ENCODE measurements at regions not wholly inside any gene's neighbourhood (a gene's known extent, or its start where the extent isn't known, plus 50 kb on each side); places are given as distances from the start of the nearest gene placed in this dataset.

DNA sequence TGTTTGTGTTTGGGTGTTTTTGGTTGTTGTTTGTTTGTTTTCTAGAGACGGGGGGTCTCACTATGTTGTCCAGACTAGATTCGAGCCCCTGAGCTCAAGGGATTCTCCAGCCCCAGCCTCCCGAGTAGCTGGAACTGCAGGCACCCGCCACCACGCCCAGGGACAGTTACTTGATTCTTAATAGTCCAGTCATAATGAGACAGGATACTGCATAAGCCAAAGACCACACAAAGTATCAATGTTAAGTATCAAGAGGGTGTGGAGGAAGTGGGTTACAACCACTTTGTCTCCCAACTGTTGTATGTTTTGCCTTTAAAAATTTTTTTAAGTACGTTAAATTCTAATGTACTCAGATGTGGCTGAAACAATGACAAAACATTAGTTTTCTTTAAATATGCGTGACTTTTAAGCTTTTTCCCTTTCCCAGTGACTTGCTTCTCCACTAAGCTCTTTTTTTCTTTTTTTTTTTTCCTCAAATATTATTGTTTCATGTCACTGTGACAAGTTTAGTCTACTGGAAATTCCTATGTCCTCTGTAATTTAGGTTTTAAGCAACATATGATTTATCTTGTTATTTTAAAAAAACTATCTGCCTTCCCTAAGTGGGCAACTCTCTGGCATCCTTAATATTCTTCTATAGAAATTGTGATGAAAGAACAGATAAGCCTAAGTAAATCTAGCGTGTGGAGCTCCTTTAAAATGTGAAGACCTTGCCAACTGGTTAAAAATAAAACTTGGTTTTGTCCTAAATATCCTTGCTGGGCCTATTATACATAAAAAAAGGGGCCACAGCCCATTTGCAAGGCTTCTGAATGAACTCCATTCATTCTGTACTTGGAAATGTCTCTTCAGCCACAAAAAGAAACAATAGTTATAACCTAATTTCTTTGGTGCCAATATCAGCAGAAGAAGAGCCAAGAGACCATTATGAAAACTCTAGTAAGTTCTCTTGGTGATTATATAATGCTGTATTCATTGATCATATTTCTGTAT lies 56.2 kb upstream of the DPH5 start:
- Histone ChIP-seq H3K4me1 (ENCODE audit: insufficient read depth, low read length, poor library complexity, severe bottlenecking) (peaks cover 68% of the 10 kb centered on the region), H3K9ac (ENCODE audit: low read depth, low read length, poor library complexity, severe bottlenecking) (no peak overlapping the region), H3K79me2 (ENCODE audit: insufficient read depth, low read length) (no peaks in the 10 kb centered on the region), H3K9me3 (ENCODE audit: insufficient read depth, low read depth, low read length) (no peaks in the 10 kb centered on the region), H3K4me2 (ENCODE audit: low read depth, low read length, poor library complexity, severe bottlenecking) (peak overlapping the region; percentile 55), H3K4me3 (ENCODE audit: low read length, poor library complexity, severe bottlenecking) (peak overlapping the region; percentile 14), H3K27me3 (ENCODE audit: insufficient read depth, low read length, poor library complexity, severe bottlenecking) (no peaks in the 10 kb centered on the region), H4K20me1 (ENCODE audit: insufficient read depth, low read length, poor library complexity, severe bottlenecking) (no peaks in the 10 kb centered on the region), H3F3A (ENCODE audit: low read depth) (no peaks in the 10 kb centered on the region), H3K36me3 (ENCODE audit: insufficient read depth, low read length) (no peaks in the 10 kb centered on the region), H2AFZ (ENCODE audit: low read length) (peak overlapping the region; percentile 16; the same call in 1 of the 2 replicates), H3K9me2 (replicated peaks; ENCODE audit: low read depth, low read length) (no peaks in the 10 kb centered on the region)
- no peak; the same call in 1 of the 2 replicates for TF ChIP-seq EZH2phosphoT487 (IDR thresholded peaks at IDR 0.05; ENCODE audit: borderline replicate concordance)
- TF ChIP-seq, protein P1, sequence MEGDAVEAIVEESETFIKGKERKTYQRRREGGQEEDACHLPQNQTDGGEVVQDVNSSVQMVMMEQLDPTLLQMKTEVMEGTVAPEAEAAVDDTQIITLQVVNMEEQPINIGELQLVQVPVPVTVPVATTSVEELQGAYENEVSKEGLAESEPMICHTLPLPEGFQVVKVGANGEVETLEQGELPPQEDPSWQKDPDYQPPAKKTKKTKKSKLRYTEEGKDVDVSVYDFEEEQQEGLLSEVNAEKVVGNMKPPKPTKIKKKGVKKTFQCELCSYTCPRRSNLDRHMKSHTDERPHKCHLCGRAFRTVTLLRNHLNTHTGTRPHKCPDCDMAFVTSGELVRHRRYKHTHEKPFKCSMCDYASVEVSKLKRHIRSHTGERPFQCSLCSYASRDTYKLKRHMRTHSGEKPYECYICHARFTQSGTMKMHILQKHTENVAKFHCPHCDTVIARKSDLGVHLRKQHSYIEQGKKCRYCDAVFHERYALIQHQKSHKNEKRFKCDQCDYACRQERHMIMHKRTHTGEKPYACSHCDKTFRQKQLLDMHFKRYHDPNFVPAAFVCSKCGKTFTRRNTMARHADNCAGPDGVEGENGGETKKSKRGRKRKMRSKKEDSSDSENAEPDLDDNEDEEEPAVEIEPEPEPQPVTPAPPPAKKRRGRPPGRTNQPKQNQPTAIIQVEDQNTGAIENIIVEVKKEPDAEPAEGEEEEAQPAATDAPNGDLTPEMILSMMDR (conservative IDR thresholded peaks at IDR 0.05; ENCODE audit: low read length) = no peak

DNA sequence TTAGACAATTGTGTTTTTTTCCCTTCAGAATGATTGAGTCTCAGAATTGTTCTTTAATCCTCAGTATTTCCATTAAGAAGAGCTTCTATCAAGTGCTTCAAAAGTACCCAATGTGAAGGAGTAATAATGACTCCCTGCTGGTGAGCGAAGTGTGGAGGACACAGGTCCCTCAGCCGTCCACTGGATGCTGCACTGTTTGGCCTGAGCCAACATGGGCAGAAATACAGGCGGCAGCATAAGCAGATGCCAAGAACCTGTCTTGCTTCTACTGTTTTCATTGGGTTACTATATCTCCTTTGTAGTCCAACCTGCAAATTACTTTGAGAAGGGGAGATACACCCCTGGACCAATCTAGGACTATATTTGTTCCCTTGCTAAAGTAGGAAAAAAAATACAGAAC lies 55.3 kb upstream of the DPH5 start:
- Histone ChIP-seq H3K9me2 (replicated peaks; ENCODE audit: low read depth, low read length) (no peaks in the 10 kb centered on the region), H2AFZ (ENCODE audit: low read length) (no peak overlapping the region), H4K20me1 (ENCODE audit: insufficient read depth, low read length, poor library complexity, severe bottlenecking) (no peaks in the 10 kb centered on the region), H3K4me3 (ENCODE audit: low read length, poor library complexity, severe bottlenecking) (no peak overlapping the region), H3K9ac (ENCODE audit: low read depth, low read length, poor library complexity, severe bottlenecking) (no peak overlapping the region), H3K4me1 (ENCODE audit: insufficient read depth, low read length, poor library complexity, severe bottlenecking) (peaks cover 68% of the 10 kb centered on the region), H3K79me2 (ENCODE audit: insufficient read depth, low read length) (no peaks in the 10 kb centered on the region), H3K27me3 (ENCODE audit: insufficient read depth, low read length, poor library complexity, severe bottlenecking) (no peaks in the 10 kb centered on the region), H3K4me2 (ENCODE audit: low read depth, low read length, poor library complexity, severe bottlenecking) (peak overlapping the region; percentile 55), H3F3A (ENCODE audit: low read depth) (no peaks in the 10 kb centered on the region), H3K9me3 (ENCODE audit: insufficient read depth, low read depth, low read length) (no peaks in the 10 kb centered on the region), H3K36me3 (ENCODE audit: insufficient read depth, low read length) (no peaks in the 10 kb centered on the region)
- no peak for TF ChIP-seq EZH2phosphoT487 (IDR thresholded peaks at IDR 0.05; ENCODE audit: borderline replicate concordance)
- TF ChIP-seq, protein P1 (conservative IDR thresholded peaks at IDR 0.05; ENCODE audit: low read length) = no peak

DNA sequence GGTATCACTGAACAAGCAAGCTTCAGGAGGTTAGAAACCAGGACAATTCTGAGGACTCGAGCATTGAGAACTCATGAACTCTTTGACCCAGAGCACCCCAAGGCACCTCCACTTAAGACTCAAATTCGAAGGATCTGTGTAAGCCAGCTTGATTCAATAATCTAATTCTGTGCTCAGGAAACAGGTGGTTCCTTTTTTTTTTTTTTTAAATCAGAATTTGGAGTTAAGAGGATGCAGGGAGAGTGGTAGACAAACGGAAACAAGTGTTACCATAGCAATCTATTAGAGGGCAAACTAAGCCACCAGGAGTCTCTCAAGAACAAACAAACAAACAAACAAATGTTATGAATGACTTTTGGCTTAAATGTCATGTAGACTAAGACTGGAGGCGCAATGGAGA lies 53.8 kb upstream of the DPH5 start:
- Histone ChIP-seq H3K36me3 (ENCODE audit: insufficient read depth, low read length) (no peaks in the 10 kb centered on the region), H3K4me2 (ENCODE audit: low read depth, low read length, poor library complexity, severe bottlenecking) (peak overlapping the region; percentile 40), H3K4me1 (ENCODE audit: insufficient read depth, low read length, poor library complexity, severe bottlenecking) (peaks cover 67% of the 10 kb centered on the region), H3K9me2 (replicated peaks; ENCODE audit: low read depth, low read length) (no peaks in the 10 kb centered on the region), H2AFZ (ENCODE audit: low read length) (no peak overlapping the region), H3K79me2 (ENCODE audit: insufficient read depth, low read length) (no peaks in the 10 kb centered on the region), H3K27me3 (ENCODE audit: insufficient read depth, low read length, poor library complexity, severe bottlenecking) (no peaks in the 10 kb centered on the region), H3K9ac (ENCODE audit: low read depth, low read length, poor library complexity, severe bottlenecking) (no peak overlapping the region), H4K20me1 (ENCODE audit: insufficient read depth, low read length, poor library complexity, severe bottlenecking) (no peaks in the 10 kb centered on the region), H3K9me3 (ENCODE audit: insufficient read depth, low read depth, low read length) (no peaks in the 10 kb centered on the region), H3F3A (ENCODE audit: low read depth) (no peaks in the 10 kb centered on the region), H3K4me3 (ENCODE audit: low read length, poor library complexity, severe bottlenecking) (no peak overlapping the region)
- TF ChIP-seq, protein P1 (conservative IDR thresholded peaks at IDR 0.05; ENCODE audit: low read length) = no peak
- no peak for TF ChIP-seq EZH2phosphoT487 (IDR thresholded peaks at IDR 0.05; ENCODE audit: borderline replicate concordance)
